GM12865 (cell line): ENCODE measurements at regions not wholly inside any gene's neighbourhood (a gene's known extent, or its start where the extent isn't known, plus 50 kb on each side); places are given as distances from the start of the nearest gene placed in this dataset.

Experiments used
- DNase-seq: peaks from one replicate; pipeline ENCODE4 v3.0.0; 2010; ENCODE audit warnings: low read depth
- H3K4me3 ChIP-seq: 2 replicates; pipeline ENCODE4 v1.5.1; 2011; ENCODE audit warnings: mild to moderate bottlenecking, low read depth, low read length, control low read depth
- TF ChIP-seq, protein P1 (sequence below): IDR thresholded peaks from 2 replicates; pipeline ENCODE4 v1.5.1; 2011; ENCODE audit warnings: low read length, control low read depth, low read depth, inconsistent platforms; ENCODE audit not compliant: insufficient read depth; ENCODE audit errors: missing control alignments

DNA sequence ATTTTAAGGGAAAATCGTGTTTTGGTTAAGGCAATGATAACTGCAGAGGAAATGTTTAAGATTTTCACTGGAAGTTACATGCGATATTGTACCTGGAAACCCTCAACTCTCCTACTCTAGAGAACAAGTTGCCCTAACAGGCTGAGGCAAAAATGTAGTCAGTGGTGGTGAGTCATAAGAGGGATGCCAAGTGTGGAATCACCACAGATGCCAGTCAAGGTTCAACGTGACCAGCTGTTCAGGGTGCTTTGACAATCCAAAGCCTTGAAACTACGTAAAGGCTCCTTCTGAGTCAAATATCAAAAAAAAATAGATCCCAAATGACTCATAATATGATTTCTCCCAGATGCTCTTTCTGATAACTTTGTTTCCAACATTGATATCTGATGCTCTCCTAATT lies 77.9 kb upstream of the AFF2 start:
- DNase-seq = no peak
- TF ChIP-seq, protein P1, sequence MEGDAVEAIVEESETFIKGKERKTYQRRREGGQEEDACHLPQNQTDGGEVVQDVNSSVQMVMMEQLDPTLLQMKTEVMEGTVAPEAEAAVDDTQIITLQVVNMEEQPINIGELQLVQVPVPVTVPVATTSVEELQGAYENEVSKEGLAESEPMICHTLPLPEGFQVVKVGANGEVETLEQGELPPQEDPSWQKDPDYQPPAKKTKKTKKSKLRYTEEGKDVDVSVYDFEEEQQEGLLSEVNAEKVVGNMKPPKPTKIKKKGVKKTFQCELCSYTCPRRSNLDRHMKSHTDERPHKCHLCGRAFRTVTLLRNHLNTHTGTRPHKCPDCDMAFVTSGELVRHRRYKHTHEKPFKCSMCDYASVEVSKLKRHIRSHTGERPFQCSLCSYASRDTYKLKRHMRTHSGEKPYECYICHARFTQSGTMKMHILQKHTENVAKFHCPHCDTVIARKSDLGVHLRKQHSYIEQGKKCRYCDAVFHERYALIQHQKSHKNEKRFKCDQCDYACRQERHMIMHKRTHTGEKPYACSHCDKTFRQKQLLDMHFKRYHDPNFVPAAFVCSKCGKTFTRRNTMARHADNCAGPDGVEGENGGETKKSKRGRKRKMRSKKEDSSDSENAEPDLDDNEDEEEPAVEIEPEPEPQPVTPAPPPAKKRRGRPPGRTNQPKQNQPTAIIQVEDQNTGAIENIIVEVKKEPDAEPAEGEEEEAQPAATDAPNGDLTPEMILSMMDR = no peak
- no peak overlapping the region for H3K4me3 ChIP-seq

DNA sequence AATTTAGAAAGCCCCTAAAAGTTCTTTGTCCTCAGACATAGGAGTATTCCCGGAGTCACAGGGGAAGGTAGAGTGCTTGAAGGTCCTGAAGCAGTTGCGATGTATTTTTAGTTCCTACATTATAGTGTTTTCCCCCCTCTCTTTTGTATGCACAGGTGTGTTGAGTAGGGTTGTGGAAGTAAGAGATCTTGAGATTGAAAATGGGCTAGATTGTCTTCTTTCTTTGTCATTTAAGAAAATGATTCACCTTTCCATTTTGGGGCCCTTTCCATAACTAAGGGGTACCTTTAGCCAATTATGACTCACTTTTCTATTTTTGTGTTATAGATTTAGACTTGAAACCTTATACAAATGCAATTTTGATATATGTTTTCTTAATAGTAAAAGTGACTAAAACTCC lies 75.8 kb upstream of the AFF2 start:
- no peak for DNase-seq
- H3K4me3 ChIP-seq = no peak overlapping the region
- TF ChIP-seq, protein P1 = no peak

DNA sequence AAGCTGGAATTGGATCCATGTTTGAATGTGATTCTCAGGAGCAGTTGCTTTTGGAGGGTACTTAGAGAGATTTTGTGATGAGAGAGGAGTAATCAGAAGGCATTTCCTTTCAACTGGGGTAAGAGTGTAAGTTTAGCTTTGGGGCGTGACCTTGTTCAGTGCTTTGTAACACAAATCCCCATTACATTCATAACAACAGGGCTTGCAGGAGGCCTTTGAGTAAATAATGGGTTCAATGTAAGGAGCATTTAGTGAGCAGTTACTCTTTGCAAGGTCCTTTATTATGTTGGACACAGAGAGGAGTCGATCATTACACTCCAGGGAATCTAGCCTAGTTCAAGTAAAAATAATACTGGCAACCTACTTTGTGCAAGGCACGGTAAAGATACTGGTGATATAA lies 74.0 kb upstream of the AFF2 start:
- no peak overlapping the region for H3K4me3 ChIP-seq
- no peak for DNase-seq
- TF ChIP-seq, protein P1 = no peak

DNA sequence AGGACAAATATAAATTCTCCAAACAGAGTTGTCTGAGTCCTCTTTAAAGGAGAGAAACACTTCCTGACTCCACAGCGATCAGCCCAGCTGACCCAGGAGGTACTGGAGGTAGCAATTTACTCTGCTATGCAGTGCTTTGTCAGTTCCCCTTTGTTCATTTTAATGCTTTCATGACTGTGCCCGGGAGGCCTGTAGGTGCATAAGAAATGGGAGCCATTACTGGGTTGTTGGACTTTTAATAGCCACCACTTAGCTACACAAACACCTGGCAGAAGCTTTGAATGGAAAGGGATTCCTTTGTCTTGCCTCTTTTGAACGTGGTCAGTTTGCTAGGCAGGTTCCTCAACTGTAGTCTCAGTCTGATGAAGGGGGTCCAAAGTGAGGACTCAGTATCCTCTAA lies 59.0 kb upstream of the AFF2 start:
- no peak for DNase-seq
- H3K4me3 ChIP-seq = no peak overlapping the region
- TF ChIP-seq, protein P1 = no peak

DNA sequence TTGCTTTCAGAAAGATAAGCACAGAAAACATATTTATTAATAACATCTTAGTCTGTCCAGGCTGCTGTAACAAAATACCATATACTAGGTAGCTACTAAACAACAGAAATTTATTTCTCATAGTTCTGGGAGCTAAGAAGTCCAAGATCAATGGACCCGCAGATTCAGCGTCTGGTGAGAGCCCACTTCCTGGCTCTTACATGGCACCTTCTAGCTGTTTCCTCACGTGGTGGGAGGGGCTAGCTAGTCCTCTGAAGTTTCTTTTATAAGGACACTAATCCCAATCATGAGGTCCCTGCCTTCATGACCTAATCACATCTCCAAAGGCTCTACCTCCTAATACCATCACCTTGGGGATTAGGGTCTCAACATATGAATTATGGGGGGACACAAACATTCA lies 57.2 kb upstream of the AFF2 start:
- H3K4me3 ChIP-seq = no peak overlapping the region
- no peak for DNase-seq
- TF ChIP-seq, protein P1 = no peak

DNA sequence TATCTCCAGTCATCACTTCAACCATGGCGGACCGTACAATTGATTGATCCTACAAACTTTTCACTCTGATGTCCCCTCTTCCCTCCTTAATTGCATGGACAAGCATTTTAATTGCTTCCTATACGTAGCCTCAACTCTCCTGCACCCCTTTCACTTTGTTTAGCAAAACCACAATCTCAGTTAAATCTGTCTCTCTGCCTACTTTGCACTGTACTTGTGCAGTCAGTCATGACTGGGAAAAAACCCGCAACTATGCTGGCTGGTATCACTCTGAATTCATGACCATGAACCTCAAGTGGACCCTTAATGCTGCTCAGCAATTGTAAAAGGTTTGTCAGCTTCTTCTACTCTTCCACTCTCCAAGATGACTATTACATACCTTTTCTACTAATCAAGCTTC lies 51.7 kb upstream of the AFF2 start:
- TF ChIP-seq, protein P1 = no peak
- DNase-seq = peak; percentile 6
- H3K4me3 ChIP-seq = no peak overlapping the region
